H1 (cell line): ENCODE measurements at regions not wholly inside any gene's neighbourhood (a gene's known extent, or its start where the extent isn't known, plus 50 kb on each side); places are given as distances from the start of the nearest gene placed in this dataset.

ENCODE experiments used
- CHD2 ChIP-seq: IDR thresholded peaks from 2 replicates; pipeline ENCODE4 v1.6.1; 2012; ENCODE audit warnings: low read length, improper control_type of control experiment
- CREB1 ChIP-seq: IDR thresholded peaks from 2 replicates; pipeline ENCODE4 v1.6.1; 2012; ENCODE audit warnings: inconsistent platforms
- EZH2 ChIP-seq: fragments of 200-600 bp; sonication (generic); IDR thresholded peaks from 2 replicates; pipeline ENCODE4 v1.7.1; 2012; ENCODE audit warnings: low read depth, mild to moderate bottlenecking, moderate library complexity, low read length, inconsistent platforms; ENCODE audit not compliant: severe bottlenecking
- HDAC2 ChIP-seq, 2 experiments: fragments of 300-600 bp in 1 of 2; sonication (generic) in 1 of 2; IDR thresholded peaks; 2 replicates each; pipeline ENCODE4 v1.6.1; 2011 to 2012; ENCODE audit warnings: low read depth in 2 of 2, low read length in 2 of 2, mild to moderate bottlenecking in 2 of 2, moderate library complexity in 2 of 2, borderline replicate concordance in 1 of 2, inconsistent platforms in 1 of 2
- KDM5A ChIP-seq: fragments of 200-600 bp; IDR thresholded peaks from 2 replicates; pipeline ENCODE4 v1.7.1; 2012; ENCODE audit warnings: mild to moderate bottlenecking, low read length, inconsistent platforms, mixed read lengths
- POLR2A ChIP-seq, 2 experiments: IDR thresholded peaks; 1 replicate in 1 of 2; 2 replicates in 1 of 2; pipeline ENCODE4 v1.6.1; 2011; ENCODE audit warnings: low read depth in 2 of 2, low read length in 2 of 2, mild to moderate bottlenecking in 2 of 2; ENCODE audit errors: control extremely low read depth in 1 of 2
- POLR2AphosphoS5 ChIP-seq: IDR thresholded peaks from 2 replicates; pipeline ENCODE4 v1.6.1; 2011; ENCODE audit warnings: low read depth, low read length
- RXRA ChIP-seq: IDR thresholded peaks from 2 replicates; pipeline ENCODE4 v1.6.1; 2011; ENCODE audit warnings: low read depth, mild to moderate bottlenecking, low read length, moderate library complexity; ENCODE audit not compliant: insufficient read depth
- SP1 ChIP-seq: IDR thresholded peaks from 2 replicates; pipeline ENCODE4 v1.6.1; 2011; ENCODE audit warnings: low read depth, low read length
- SUZ12 ChIP-seq: fragments of 200-600 bp; sonication (generic); IDR thresholded peaks from 2 replicates; pipeline ENCODE4 v1.6.1; 2012; ENCODE audit warnings: mild to moderate bottlenecking, inconsistent platforms, low read length, moderate library complexity, mixed read lengths
- TF ChIP-seq, protein P1 (sequence below), 3 experiments: IDR thresholded peaks; 1 replicate in 2 of 3; 2 replicates in 1 of 3; pipeline versions ENCODE4 v1.5.1 to v1.6.1; 2011; ENCODE audit warnings: low read length in 3 of 3, mild to moderate bottlenecking in 3 of 3, inconsistent platforms in 2 of 3, low read depth in 1 of 3, moderate library complexity in 1 of 3; ENCODE audit not compliant: insufficient read depth in 1 of 3; ENCODE audit errors: control extremely low read depth in 1 of 3

DNA sequence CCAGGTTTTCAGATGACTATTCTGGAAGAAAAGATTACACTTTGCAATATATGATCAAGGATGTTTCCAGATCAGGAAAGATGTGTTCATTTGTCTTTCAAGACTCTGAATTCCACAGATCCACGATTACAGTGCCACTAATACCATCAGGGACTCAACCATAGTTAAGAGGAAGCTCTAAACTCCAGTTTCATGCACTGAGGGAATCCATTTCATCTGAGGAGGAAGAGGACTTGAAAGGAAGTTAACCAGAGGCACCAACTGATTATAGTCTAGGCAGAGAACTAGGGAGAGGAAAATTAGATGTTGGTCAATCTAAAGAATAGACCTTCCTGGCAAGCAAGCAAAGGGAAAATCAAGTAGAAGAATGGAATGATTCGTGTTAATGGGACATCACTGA, 218.3 kb upstream of the PRDM1 start:
- TF ChIP-seq, protein P1, sequence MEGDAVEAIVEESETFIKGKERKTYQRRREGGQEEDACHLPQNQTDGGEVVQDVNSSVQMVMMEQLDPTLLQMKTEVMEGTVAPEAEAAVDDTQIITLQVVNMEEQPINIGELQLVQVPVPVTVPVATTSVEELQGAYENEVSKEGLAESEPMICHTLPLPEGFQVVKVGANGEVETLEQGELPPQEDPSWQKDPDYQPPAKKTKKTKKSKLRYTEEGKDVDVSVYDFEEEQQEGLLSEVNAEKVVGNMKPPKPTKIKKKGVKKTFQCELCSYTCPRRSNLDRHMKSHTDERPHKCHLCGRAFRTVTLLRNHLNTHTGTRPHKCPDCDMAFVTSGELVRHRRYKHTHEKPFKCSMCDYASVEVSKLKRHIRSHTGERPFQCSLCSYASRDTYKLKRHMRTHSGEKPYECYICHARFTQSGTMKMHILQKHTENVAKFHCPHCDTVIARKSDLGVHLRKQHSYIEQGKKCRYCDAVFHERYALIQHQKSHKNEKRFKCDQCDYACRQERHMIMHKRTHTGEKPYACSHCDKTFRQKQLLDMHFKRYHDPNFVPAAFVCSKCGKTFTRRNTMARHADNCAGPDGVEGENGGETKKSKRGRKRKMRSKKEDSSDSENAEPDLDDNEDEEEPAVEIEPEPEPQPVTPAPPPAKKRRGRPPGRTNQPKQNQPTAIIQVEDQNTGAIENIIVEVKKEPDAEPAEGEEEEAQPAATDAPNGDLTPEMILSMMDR (IDR thresholded peaks at IDR 0.05; ENCODE audit: control extremely low read depth in 1 of 3, insufficient read depth in 1 of 3, low read depth in 1 of 3, low read length in 3 of 3): no peak
- TF ChIP-seq HDAC2 (IDR thresholded peaks at IDR 0.05; ENCODE audit: borderline replicate concordance in 1 of 2, low read depth in 2 of 2, low read length in 2 of 2) (no peak), EZH2 (no peak), KDM5A (no peak), SP1 (no peak), POLR2A (IDR thresholded peaks at IDR 0.05; ENCODE audit: control extremely low read depth in 1 of 2, low read depth in 2 of 2, low read length in 2 of 2) (no peak), POLR2AphosphoS5 (no peak), CREB1 (no peak), RXRA (no peak), CHD2 (no peak), SUZ12 (no peak)
